Coronary artery (tissue), 2 donors: ENCODE measurements at regions not wholly inside any gene's neighbourhood (a gene's known extent, or its start where the extent isn't known, plus 50 kb on each side); places are given as distances from the start of the nearest gene placed in this dataset.
"Not testable (repeated sequence)": the region's sequence is repeated elsewhere in the genome, so short reads cannot be mapped to it uniquely, and the experiment has no call there.

Experiments
- DNase-seq: peaks from one replicate; pipeline ENCODE4 v3.0.0-alpha.2; 2017; ENCODE audit warnings: low spot score
- H3K27ac ChIP-seq, 2 donors: fragments of 200-600 bp; sonication (generic); one replicate each; pipeline ENCODE4 v1.5.1; 2016 to 2019
- H3K4me3 ChIP-seq: fragments of 200-600 bp; sonication (generic); 2 replicates; pipeline ENCODE4 v1.5.1; 2016; ENCODE audit warnings: mild to moderate bottlenecking, moderate library complexity
- CTCF ChIP-seq: fragments of 200-600 bp; sonication (generic); IDR thresholded peaks from one replicate; pipeline ENCODE4 v1.5.1; 2019; ENCODE audit warnings: antibody characterized with exemption

GRCh38 chr16:35210681-35211433 lies 1751.4 kb downstream of the TP53TG3F start:
- TF ChIP-seq CTCF: no peak
- no peak for DNase-seq
- Histone ChIP-seq H3K4me3 (no peak overlapping the region), H3K27ac (no peak overlapping the region)

- no peak overlapping the region for H3K27ac ChIP-seq
- DNase-seq: no peak
- TF ChIP-seq CTCF: no peak
These were observed 1755.4 kb downstream of the TP53TG3F start for GRCh38 chr16:35214840-35215239.

GRCh38 chr16:35215287-35215686 lies 1755.9 kb downstream of the TP53TG3F start:
- TF ChIP-seq CTCF: no peak
- Histone ChIP-seq H3K4me3 (no peak overlapping the region), H3K27ac (no peak overlapping the region)
- DNase-seq: no peak

More at GRCh38 chr16:35214840-35215239, 1755.4 kb downstream of the TP53TG3F start:
- H3K4me3 ChIP-seq: no peak overlapping the region

GRCh38 chr16:35216261-35216660 lies 1756.8 kb downstream of the TP53TG3F start:
- peak; percentile 65 for DNase-seq
- H3K4me3 ChIP-seq, H3K27ac ChIP-seq: not testable (repeated sequence)

GRCh38 chr16:35221482-35222185 lies 1762.2 kb downstream of the TP53TG3F start:
- DNase-seq: no peak
- Histone ChIP-seq H3K4me3 (no peak overlapping the region), H3K27ac (no peak overlapping the region)
- no peak for TF ChIP-seq CTCF

- no peak for TF ChIP-seq CTCF
- no peak for DNase-seq
- Histone ChIP-seq H3K4me3 (no peak overlapping the region), H3K27ac (no peak overlapping the region)
These were observed 1775.3 kb downstream of the TP53TG3F start for GRCh38 chr16:35234679-35235078.

GRCh38 chr16:35239561-35239960 lies 1780.1 kb downstream of the TP53TG3F start:
- DNase-seq: no peak

More at GRCh38 chr16:35239561-35239960, 1780.1 kb downstream of the TP53TG3F start:
- Histone ChIP-seq H3K4me3 (no peak overlapping the region), H3K27ac (no peak overlapping the region)
- TF ChIP-seq CTCF: no peak
